GM12892 (cell line): ENCODE measurements at regions not wholly inside any gene's neighbourhood (a gene's known extent, or its start where the extent isn't known, plus 50 kb on each side); places are given as distances from the start of the nearest gene placed in this dataset.

ENCODE experiments used
- POLR2A ChIP-seq: IDR thresholded peaks from 2 replicates; pipeline ENCODE4 v1.6.1; 2011; ENCODE audit warnings: low read depth, low read length, control low read depth
- POLR2AphosphoS5 ChIP-seq: IDR thresholded peaks from 2 replicates; pipeline ENCODE4 v1.6.1; 2011; ENCODE audit warnings: low read depth, low read length, control low read depth

DNA sequence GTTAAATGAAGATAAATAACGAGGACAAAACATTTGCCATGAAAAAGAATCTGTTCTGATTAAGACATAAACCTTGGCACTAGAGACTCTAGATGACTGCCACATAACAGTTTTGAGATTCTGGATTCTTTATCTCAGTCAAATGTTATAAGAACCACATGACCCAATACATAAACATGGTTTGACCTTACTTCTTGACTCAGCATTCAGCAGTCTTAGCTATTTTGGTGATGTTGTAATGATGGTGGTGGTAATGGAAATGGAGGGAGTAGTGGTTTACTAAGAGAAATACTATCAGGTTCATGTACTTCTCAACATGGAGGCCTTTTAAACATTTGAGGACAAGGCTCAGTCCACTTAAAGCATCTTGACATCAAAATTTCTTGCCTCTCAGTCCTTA, 925.4 kb downstream of the CDH11 start:
- no peak for TF ChIP-seq POLR2AphosphoS5
- no peak for TF ChIP-seq POLR2A
